HEK293 (cell line): ENCODE measurements at regions not wholly inside any gene's neighbourhood (a gene's known extent, or its start where the extent isn't known, plus 50 kb on each side); places are given as distances from the start of the nearest gene placed in this dataset.

ENCODE experiments used
- CTCF ChIA-PET: fragments of 350-600 bp; formaldehyde crosslinking; extraction: SDS; loops from one replicate; lab custom pipeline; 2021; ENCODE audit warnings: antibody characterized with exemption; lab: Yijun Ruan, JAX
- POLR2A ChIA-PET: fragments of 300-600 bp; formaldehyde crosslinking; extraction: SDS; loops from one replicate; lab custom pipeline; 2020; ENCODE audit warnings: antibody characterized with exemption, inconsistent platforms; lab: Yijun Ruan, JAX
- H3K27ac ChIP-seq: fragments of 200-500 bp; sonication (Bioruptor generic); 2 replicates; pipeline ENCODE4 v1.5.1; 2014; ENCODE audit warnings: low read depth, low read length, control low read depth, inconsistent platforms; ENCODE audit errors: extremely low read depth
- H3K36me3 ChIP-seq, 2 experiments: fragments of 200-500 bp in 1 of 2; sonication (Bioruptor generic) in 1 of 2; 1 replicate in 1 of 2; 2 replicates in 1 of 2; pipeline ENCODE4 v1.5.1; 2014 to 2017; ENCODE audit warnings: inconsistent platforms in 2 of 2, low read length in 2 of 2; ENCODE audit not compliant: control insufficient read depth in 2 of 2, insufficient read depth in 1 of 2
- H3K4me1 ChIP-seq: fragments of 200-500 bp; sonication (Bioruptor generic); 2 replicates; pipeline ENCODE4 v1.5.1; 2014; ENCODE audit warnings: mild to moderate bottlenecking, low read length, inconsistent platforms; ENCODE audit not compliant: control insufficient read depth, insufficient read depth
- H3K4me3 ChIP-seq: 2 replicates; pipeline ENCODE4 v1.5.1; 2011; ENCODE audit warnings: low read depth, mild to moderate bottlenecking, control low read depth, low read length, moderate library complexity
- H3K9me3 ChIP-seq: fragments of 200-500 bp; sonication (Bioruptor generic); 2 replicates; pipeline ENCODE4 v1.5.1; 2014; ENCODE audit warnings: low read depth, low read length, inconsistent platforms; ENCODE audit not compliant: control insufficient read depth, insufficient read depth
- BCL11B ChIP-seq: fragments of 450-650 bp; formaldehyde crosslinking; IDR thresholded peaks from 2 replicates; pipeline ENCODE4 v1.5.1; 2016; ENCODE audit warnings: low read depth, missing biosample characterization, missing genetic modification characterization
- GFI1B ChIP-seq: fragments of 450-650 bp; formaldehyde crosslinking; IDR thresholded peaks from 2 replicates; pipeline ENCODE4 v1.5.1; 2016; ENCODE audit warnings: missing biosample characterization, missing genetic modification characterization
- GLI4 ChIP-seq: fragments of 450-650 bp; formaldehyde crosslinking; IDR thresholded peaks from 2 replicates; pipeline ENCODE4 v1.5.1; 2016; ENCODE audit warnings: missing biosample characterization, missing genetic modification characterization
- INSM2 ChIP-seq: fragments of 450-650 bp; formaldehyde crosslinking; IDR thresholded peaks from 2 replicates; pipeline ENCODE4 v1.5.1; 2016; ENCODE audit warnings: missing biosample characterization, missing genetic modification characterization
- KLF17 ChIP-seq: fragments of 450-650 bp; formaldehyde crosslinking; IDR thresholded peaks from 2 replicates; pipeline ENCODE4 v1.5.1; 2016; ENCODE audit warnings: missing biosample characterization, missing genetic modification characterization
- KLF8 ChIP-seq: fragments of 450-650 bp; formaldehyde crosslinking; IDR thresholded peaks from 2 replicates; pipeline ENCODE4 v1.5.1; 2016; ENCODE audit warnings: missing biosample characterization, missing genetic modification characterization
- MYNN ChIP-seq: fragments of 450-650 bp; formaldehyde crosslinking; IDR thresholded peaks from 2 replicates; pipeline ENCODE4 v1.5.1; 2016; ENCODE audit warnings: missing biosample characterization, missing genetic modification characterization, borderline replicate concordance
- SP7 ChIP-seq: fragments of 450-650 bp; formaldehyde crosslinking; IDR thresholded peaks from 2 replicates; pipeline ENCODE4 v1.5.1; 2016; ENCODE audit warnings: missing biosample characterization, missing genetic modification characterization
- YY1 ChIP-seq: fragments of 450-650 bp; formaldehyde crosslinking; IDR thresholded peaks from 2 replicates; pipeline ENCODE4 v1.5.1; 2018; ENCODE audit warnings: missing biosample characterization, missing genetic modification characterization
- ZIC2 ChIP-seq: fragments of 450-650 bp; formaldehyde crosslinking; IDR thresholded peaks from 2 replicates; pipeline ENCODE4 v1.5.1; 2016; ENCODE audit warnings: missing biosample characterization, missing genetic modification characterization
- ZNF26 ChIP-seq: fragments of 450-650 bp; formaldehyde crosslinking; IDR thresholded peaks from 2 replicates; pipeline ENCODE4 v1.5.1; 2016; ENCODE audit warnings: missing biosample characterization, missing genetic modification characterization
- ZNF362 ChIP-seq: fragments of 450-650 bp; formaldehyde crosslinking; IDR thresholded peaks from 2 replicates; pipeline ENCODE4 v1.5.1; 2016; ENCODE audit warnings: missing biosample characterization, missing genetic modification characterization
- ZNF391 ChIP-seq: fragments of 450-650 bp; formaldehyde crosslinking; IDR thresholded peaks from 2 replicates; pipeline ENCODE4 v1.5.1; 2016; ENCODE audit warnings: low read depth, missing biosample characterization, missing genetic modification characterization, borderline replicate concordance
- ZNF426 ChIP-seq: fragments of 450-650 bp; formaldehyde crosslinking; IDR thresholded peaks from 2 replicates; pipeline ENCODE4 v1.5.1; 2017; ENCODE audit warnings: missing biosample characterization, missing genetic modification characterization, mild to moderate bottlenecking, inconsistent platforms, moderate library complexity
- ZNF501 ChIP-seq: fragments of 450-650 bp; formaldehyde crosslinking; IDR thresholded peaks from 2 replicates; pipeline ENCODE4 v1.5.1; 2016; ENCODE audit warnings: missing biosample characterization, missing genetic modification characterization
- ZNF530 ChIP-seq: fragments of 450-650 bp; formaldehyde crosslinking; IDR thresholded peaks from 2 replicates; pipeline ENCODE4 v1.5.1; 2016; ENCODE audit warnings: low read depth, missing biosample characterization, missing genetic modification characterization
- ZNF548 ChIP-seq: fragments of 450-650 bp; formaldehyde crosslinking; IDR thresholded peaks from 2 replicates; pipeline ENCODE4 v1.5.1; 2016; ENCODE audit warnings: missing biosample characterization, missing genetic modification characterization
- ZNF549 ChIP-seq: fragments of 450-650 bp; IDR thresholded peaks from 2 replicates; pipeline ENCODE4 v1.5.1; 2018; ENCODE audit warnings: missing biosample characterization, missing genetic modification characterization, mild to moderate bottlenecking, inconsistent platforms, moderate library complexity
- ZNF645 ChIP-seq: fragments of 450-650 bp; formaldehyde crosslinking; IDR thresholded peaks from 2 replicates; pipeline ENCODE4; 2016; ENCODE audit warnings: missing biosample characterization, missing genetic modification characterization
- ZNF658 ChIP-seq: fragments of 450-650 bp; formaldehyde crosslinking; IDR thresholded peaks from 2 replicates; pipeline ENCODE4; 2016; ENCODE audit warnings: missing biosample characterization, missing genetic modification characterization
- ZNF776 ChIP-seq: fragments of 450-650 bp; formaldehyde crosslinking; IDR thresholded peaks from 2 replicates; pipeline ENCODE4 v1.5.0; 2017; ENCODE audit warnings: missing biosample characterization, missing genetic modification characterization, borderline replicate concordance
- ZSCAN5A ChIP-seq: fragments of 450-650 bp; formaldehyde crosslinking; IDR thresholded peaks from 2 replicates; pipeline ENCODE4 v1.5.1; 2016; ENCODE audit warnings: missing biosample characterization, missing genetic modification characterization

GRCh38 chr2:57550912-57551311 lies 495.7 kb upstream of the VRK2 start (continued):
- no peak for TF ChIP-seq ZNF645 (tag by site-specific recombination)
- TF ChIP-seq ZNF362 (tag by site-specific recombination), result no peak

- Histone ChIP-seq H3K4me1 (no peaks in the 10 kb centered on the region), H3K36me3 (no peaks in the 10 kb centered on the region), H3K4me3 (no peak overlapping the region), H3K27ac (no peak overlapping the region), H3K9me3 (no peaks in the 10 kb centered on the region)
- ChIA-PET CTCF (no interaction called here), POLR2A (no interaction called here)
- TF ChIP-seq ZNF26 (tag by site-specific recombination) (no peak), KLF8 (tag by site-specific recombination) (no peak), KLF17 (tag by site-specific recombination) (no peak), SP7 (tag by site-specific recombination) (no peak), YY1 (tag by site-specific recombination) (no peak), ZNF776 (no peak), ZSCAN5A (tag by site-specific recombination) (no peak), ZIC2 (tag by site-specific recombination) (no peak), ZNF501 (tag by site-specific recombination) (no peak)
These were observed 493.7 kb upstream of the VRK2 start for GRCh38 chr2:57552885-57553284.

- Histone ChIP-seq H3K4me1 (no peaks in the 10 kb centered on the region), H3K9me3 (no peaks in the 10 kb centered on the region), H3K36me3 (no peaks in the 10 kb centered on the region), H3K27ac (no peak overlapping the region), H3K4me3 (no peak overlapping the region)
- ChIA-PET POLR2A (interaction anchor here (0.7 kb wide), 1 partner anchor 578 kb away, joined by 3 read pairs; no protein-coding TSS in a partner anchor), CTCF (interaction anchor here (0.6 kb wide), 1 partner anchor 183 kb away, joined by 5 read pairs; no protein-coding TSS in a partner anchor)
- TF ChIP-seq ZNF658 (tag by site-specific recombination) (no peak), GFI1B (tag by site-specific recombination) (no peak)
These were observed 492.3 kb upstream of the VRK2 start for GRCh38 chr2:57554348-57554747.

- ChIA-PET CTCF (no interaction called here), POLR2A (no interaction called here)
- TF ChIP-seq BCL11B (tag by site-specific recombination) (no peak), GLI4 (tag by site-specific recombination) (no peak), ZNF530 (tag by site-specific recombination) (no peak), ZNF426 (tag by site-specific recombination) (no peak), ZNF391 (tag by site-specific recombination) (no peak), INSM2 (tag by site-specific recombination) (no peak), ZNF548 (tag by site-specific recombination) (no peak), ZNF549 (tag by site-specific recombination) (no peak), MYNN (tag by site-specific recombination) (no peak)
These were observed 488.3 kb upstream of the VRK2 start for GRCh38 chr2:57558312-57558711.

More at GRCh38 chr2:57558312-57558711, 488.3 kb upstream of the VRK2 start:
- H3K9me3 ChIP-seq, result no peaks in the 10 kb centered on the region
- H3K4me1 ChIP-seq, result no peaks in the 10 kb centered on the region
- H3K27ac ChIP-seq, result no peak overlapping the region
- H3K36me3 ChIP-seq, result no peaks in the 10 kb centered on the region
- no peak overlapping the region for H3K4me3 ChIP-seq
